Endothelial cell of umbilical vein (primary cell): ENCODE measurements at regions not wholly inside any gene's neighbourhood (a gene's known extent, or its start where the extent isn't known, plus 50 kb on each side); places are given as distances from the start of the nearest gene placed in this dataset.

Source experiments
- BruUV-seq: library from RNA; stranded (reverse); fragments of 400-500 nt; replicated peaks from 2 replicates; lab custom pipeline; 2021; lab: Mats Ljungman, UMichigan
- CTCF ChIA-PET: fragments of 300-600, 350-600 bp; sonication (Branson Sonifier 250); formaldehyde crosslinking; loops from one replicate; lab custom pipeline; 2021; ENCODE audit warnings: antibody characterized with exemption, inconsistent platforms; lab: Charles Lee
- POLR2A ChIA-PET: fragments of 300-600, 350-600 bp; sonication (Branson Sonifier 250); formaldehyde crosslinking; loops from one replicate; lab custom pipeline; 2021; ENCODE audit warnings: antibody characterized with exemption, inconsistent platforms; lab: Charles Lee
- DNase-seq: peaks from one replicate; pipeline ENCODE4 v3.0.0-alpha.2; 2011; ENCODE audit warnings: low read depth, low spot score
- FAIRE-seq: peaks from 2 replicates; lab custom pipeline; 2011; peaks lifted over from hg19 to GRCh38; lab: Jason Lieb, UNC
- H2AFZ ChIP-seq: 2 replicates; pipeline ENCODE4 v1.6.0; 2012; ENCODE audit warnings: low read depth, low read length, control low read depth, inconsistent platforms
- H3K27ac ChIP-seq: 2 replicates; pipeline ENCODE4 v1.5.1; 2011; ENCODE audit warnings: low read depth, mild to moderate bottlenecking, control low read depth, low read length, moderate library complexity; ENCODE audit not compliant: insufficient read depth
- H3K27me3 ChIP-seq, 2 experiments: 2 replicates each; pipeline versions ENCODE4 v1.6.0 to v1.6.1; 2011; ENCODE audit warnings: low read length in 2 of 2, mixed read lengths in 1 of 2; ENCODE audit not compliant: control insufficient read depth in 2 of 2, insufficient read depth in 2 of 2
- H3K36me3 ChIP-seq, 2 experiments: 2 replicates in 1 of 2; 3 replicates in 1 of 2; pipeline ENCODE4 v1.5.1; 2011; ENCODE audit warnings: low read length in 2 of 2, mild to moderate bottlenecking in 1 of 2, moderate library complexity in 1 of 2; ENCODE audit not compliant: control insufficient read depth in 2 of 2, insufficient read depth in 2 of 2; ENCODE audit errors: extremely low read depth in 1 of 2
- H3K4me1 ChIP-seq: 3 replicates; pipeline ENCODE4 v1.5.1; 2011; ENCODE audit warnings: mild to moderate bottlenecking, low read length; ENCODE audit not compliant: control insufficient read depth, insufficient read depth; ENCODE audit errors: extremely low read depth
- H3K4me2 ChIP-seq: 2 replicates; pipeline ENCODE4 v1.6.1; 2011; ENCODE audit warnings: low read length, control low read depth, mixed read lengths; ENCODE audit not compliant: insufficient read depth
- H3K4me3 ChIP-seq, 3 experiments: fragments of 200-600 bp in 1 of 3; sonication (generic), shearing (Covaris generic) in 1 of 3; replicated peaks in 1 of 3; 2 replicates each; pipeline ENCODE4 v1.5.1; 2011 to 2016; ENCODE audit warnings: control low read depth in 3 of 3, low read length in 3 of 3, mild to moderate bottlenecking in 2 of 3, inconsistent platforms in 1 of 3, low read depth in 1 of 3, moderate library complexity in 1 of 3; ENCODE audit not compliant: insufficient read depth in 1 of 3
- H3K79me2 ChIP-seq: 2 replicates; pipeline ENCODE4 v1.6.0; 2012; ENCODE audit warnings: low read length, inconsistent platforms; ENCODE audit not compliant: control insufficient read depth, insufficient read depth
- H3K9ac ChIP-seq: replicated peaks from 2 replicates; pipeline ENCODE3; 2011; ENCODE audit warnings: low read length, control low read depth; ENCODE audit not compliant: insufficient read depth; ENCODE audit errors: extremely low read depth
- H3K9me1 ChIP-seq: replicated peaks from 3 replicates; pipeline ENCODE4 v1.6.0; 2011; ENCODE audit warnings: mild to moderate bottlenecking, low read length; ENCODE audit not compliant: control insufficient read depth, insufficient read depth; ENCODE audit errors: extremely low read depth
- H3K9me3 ChIP-seq: replicated peaks from 2 replicates; pipeline ENCODE4 v1.5.1; 2012; ENCODE audit warnings: low read length, inconsistent platforms; ENCODE audit not compliant: control insufficient read depth, insufficient read depth
- H4K20me1 ChIP-seq: replicated peaks from 2 replicates; pipeline ENCODE3; 2011; ENCODE audit warnings: mild to moderate bottlenecking, low read length; ENCODE audit not compliant: control insufficient read depth, insufficient read depth; ENCODE audit errors: extremely low read depth
- EZH2 ChIP-seq: IDR thresholded peaks from 2 replicates; pipeline ENCODE4 v1.6.1; 2012; ENCODE audit warnings: borderline replicate concordance, low read depth, mild to moderate bottlenecking, moderate library complexity, low read length, inconsistent platforms; ENCODE audit not compliant: severe bottlenecking
- FOS ChIP-seq: IDR thresholded peaks from 2 replicates; pipeline ENCODE4 v1.6.1; 2011; ENCODE audit warnings: mild to moderate bottlenecking, low read length, moderate library complexity, borderline replicate concordance; ENCODE audit not compliant: insufficient read depth
- GATA2 ChIP-seq: IDR thresholded peaks from 2 replicates; pipeline ENCODE4 v1.7.0; 2011; ENCODE audit warnings: low read depth, mild to moderate bottlenecking, moderate library complexity, mixed read lengths, low read length; ENCODE audit not compliant: insufficient read length, insufficient read depth
- JUN ChIP-seq: IDR thresholded peaks from 2 replicates; pipeline ENCODE4 v1.6.1; 2011; ENCODE audit warnings: borderline replicate concordance, low read depth; ENCODE audit not compliant: insufficient read length, insufficient read depth
- MYC ChIP-seq: IDR thresholded peaks from one replicate; pipeline ENCODE4 v1.6.1; 2011; ENCODE audit warnings: mild to moderate bottlenecking, low read depth, low read length
- POLR2A ChIP-seq: IDR thresholded peaks from 2 replicates; pipeline ENCODE4 v1.6.1; 2012; ENCODE audit warnings: low read depth, mild to moderate bottlenecking, control low read depth, low read length
- POLR2AphosphoS5 ChIP-seq: IDR thresholded peaks from 2 replicates; pipeline ENCODE4 v1.6.1; 2012; ENCODE audit warnings: low read depth, mild to moderate bottlenecking, control low read depth, low read length, moderate library complexity; ENCODE audit not compliant: insufficient read depth
- dilution Hi-C: fragments of 300-500 bp; cut with MboI; formaldehyde crosslinking; loops from one replicate; pipeline ENCODE4 v1.15.0; 2019; ENCODE audit warnings: low sequenced_read_pairs; ENCODE audit not compliant: extremely low pct_ligation_motif_present
- intact Hi-C: fragments of 100-400 bp; cut with micrococcal nuclease; formaldehyde crosslinking; loops from one replicate; pipeline ENCODE4 v1.10.0; 2022
- TF ChIP-seq, protein P1 (sequence below), 2 donors: IDR thresholded peaks; 1 replicate in 1 of 2; 2 replicates in 1 of 2; pipeline ENCODE4 v1.5.1; 2011; ENCODE audit warnings: low read length in 2 of 2, mild to moderate bottlenecking in 2 of 2, moderate library complexity in 2 of 2, control low read depth in 1 of 2, inconsistent platforms in 1 of 2, low read depth in 1 of 2; ENCODE audit not compliant: insufficient read depth in 1 of 2; ENCODE audit errors: extremely low read depth in 1 of 2
- TF ChIP-seq, protein P2 (sequence below): IDR thresholded peaks from 2 replicates; pipeline ENCODE4 v1.6.1; 2011; ENCODE audit not compliant: insufficient read depth, insufficient read length

DNA sequence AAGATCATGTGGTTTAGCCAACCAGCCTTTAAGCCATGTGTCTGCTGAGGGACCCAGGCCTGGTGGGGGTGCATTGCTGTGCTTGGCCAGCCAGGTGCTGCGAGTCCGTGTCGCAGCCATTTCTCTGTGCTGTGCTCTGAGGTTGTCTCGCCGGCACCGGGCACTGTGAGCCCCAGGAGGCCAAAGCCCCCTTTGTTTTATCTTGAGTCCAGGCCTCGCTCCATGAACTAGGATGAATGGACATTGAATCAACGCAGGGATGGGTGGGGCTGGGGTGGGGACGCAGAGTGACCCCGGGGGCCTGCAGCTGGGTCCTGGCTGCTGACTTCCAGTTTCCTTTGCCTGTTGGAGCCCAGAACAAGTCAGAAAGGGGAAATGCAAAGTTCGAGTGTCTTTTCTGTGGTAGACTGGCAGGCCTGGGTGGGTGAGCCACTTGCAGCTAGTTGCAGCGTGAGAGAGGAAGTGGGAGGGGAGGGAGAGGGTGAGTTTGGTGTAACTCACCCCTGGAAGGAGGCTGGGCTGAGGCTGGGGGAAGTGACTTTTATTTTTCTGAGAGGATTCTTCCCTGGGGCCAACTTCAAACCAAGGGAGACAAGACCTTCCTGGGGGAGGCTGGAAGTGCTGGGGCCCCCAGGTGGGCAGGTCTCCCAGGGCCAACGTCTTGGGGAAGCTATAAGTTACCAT, 324.7 kb downstream of the SEC14L1 start:
- dilution Hi-C loops (no loop called here), intact Hi-C loops (no loop called here)
- H2AFZ ChIP-seq = no peak overlapping the region
- peaks cover 25% of the 10 kb centered on the region for H3K79me2 ChIP-seq
- H4K20me1 ChIP-seq = no peaks in the 10 kb centered on the region
- H3K4me1 ChIP-seq = peaks cover 15% of the 10 kb centered on the region
- FAIRE-seq (peak; percentile 74), DNase-seq (peak; percentile 55)
- ChIA-PET POLR2A (no interaction called here), CTCF (interaction anchor here (0.8 to 1.9 kb wide), 3 partner anchors 11 to 65 kb away, joined by 4 to 10 read pairs (median 6); no protein-coding TSS in a partner anchor)
- no peaks in the 10 kb centered on the region for H3K27me3 ChIP-seq
- no peak overlapping the region for H3K27ac ChIP-seq
- no peaks in the 10 kb centered on the region for H3K36me3 ChIP-seq
- no peak overlapping the region for H3K4me2 ChIP-seq
- no peak overlapping the region for H3K4me3 ChIP-seq
- no peaks in the 10 kb centered on the region for H3K9me1 ChIP-seq
- H3K9me3 ChIP-seq = no peaks in the 10 kb centered on the region
- no TSS peak for BruUV-seq
- no peak for TF ChIP-seq FOS
- TF ChIP-seq EZH2 = no peak
- TF ChIP-seq POLR2A = no peak
- TF ChIP-seq GATA2 = no peak
- TF ChIP-seq POLR2AphosphoS5 = no peak
- TF ChIP-seq MYC = no peak
- no peak overlapping the region for H3K9ac ChIP-seq

DNA sequence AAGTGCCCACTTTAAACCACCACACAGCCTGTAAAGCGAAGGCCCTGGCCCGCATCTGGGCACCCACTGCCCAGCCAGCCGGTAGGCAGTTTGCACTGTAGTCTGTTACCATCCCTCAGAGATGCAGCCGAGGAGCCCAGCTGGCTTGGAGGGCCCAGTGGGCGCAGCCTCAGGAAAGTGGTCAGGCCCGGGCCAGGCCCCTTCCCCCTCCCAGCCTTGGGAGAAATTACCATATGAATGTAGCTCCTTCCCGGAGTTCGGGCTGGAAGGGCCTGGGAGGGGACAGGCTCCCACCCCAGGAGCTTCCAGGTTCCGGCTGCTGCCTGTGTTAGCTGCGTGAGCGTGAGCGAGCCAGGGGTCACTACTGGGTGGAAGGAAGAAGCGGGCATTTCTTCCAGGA, 325.4 kb downstream of the SEC14L1 start:
- Histone ChIP-seq H3K27me3 (no peaks in the 10 kb centered on the region), H3K27ac (no peak overlapping the region), H2AFZ (no peak overlapping the region), H4K20me1 (no peaks in the 10 kb centered on the region), H3K9me3 (no peaks in the 10 kb centered on the region), H3K9ac (no peak overlapping the region), H3K4me2 (no peak overlapping the region), H3K79me2 (peaks cover 23% of the 10 kb centered on the region), H3K4me3 (no peak overlapping the region), H3K4me1 (peaks cover 19% of the 10 kb centered on the region), H3K36me3 (no peaks in the 10 kb centered on the region), H3K9me1 (no peaks in the 10 kb centered on the region)
- intact Hi-C loops (no loop called here), dilution Hi-C loops (no loop called here)
- no peak for FAIRE-seq
- DNase-seq = no peak
- CTCF ChIA-PET = interaction anchor here (0.8 to 1.9 kb wide), 3 partner anchors 12 to 65 kb away, joined by 4 to 10 read pairs (median 6); no protein-coding TSS in a partner anchor
- BruUV-seq = no TSS peak
- no peak for TF ChIP-seq POLR2A
- TF ChIP-seq, protein P1, sequence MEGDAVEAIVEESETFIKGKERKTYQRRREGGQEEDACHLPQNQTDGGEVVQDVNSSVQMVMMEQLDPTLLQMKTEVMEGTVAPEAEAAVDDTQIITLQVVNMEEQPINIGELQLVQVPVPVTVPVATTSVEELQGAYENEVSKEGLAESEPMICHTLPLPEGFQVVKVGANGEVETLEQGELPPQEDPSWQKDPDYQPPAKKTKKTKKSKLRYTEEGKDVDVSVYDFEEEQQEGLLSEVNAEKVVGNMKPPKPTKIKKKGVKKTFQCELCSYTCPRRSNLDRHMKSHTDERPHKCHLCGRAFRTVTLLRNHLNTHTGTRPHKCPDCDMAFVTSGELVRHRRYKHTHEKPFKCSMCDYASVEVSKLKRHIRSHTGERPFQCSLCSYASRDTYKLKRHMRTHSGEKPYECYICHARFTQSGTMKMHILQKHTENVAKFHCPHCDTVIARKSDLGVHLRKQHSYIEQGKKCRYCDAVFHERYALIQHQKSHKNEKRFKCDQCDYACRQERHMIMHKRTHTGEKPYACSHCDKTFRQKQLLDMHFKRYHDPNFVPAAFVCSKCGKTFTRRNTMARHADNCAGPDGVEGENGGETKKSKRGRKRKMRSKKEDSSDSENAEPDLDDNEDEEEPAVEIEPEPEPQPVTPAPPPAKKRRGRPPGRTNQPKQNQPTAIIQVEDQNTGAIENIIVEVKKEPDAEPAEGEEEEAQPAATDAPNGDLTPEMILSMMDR (IDR thresholded peaks at IDR 0.05; ENCODE audit: extremely low read depth in 1 of 2, insufficient read depth in 1 of 2, low read depth in 1 of 2, low read length in 2 of 2) = no peak
- TF ChIP-seq GATA2 = no peak
- no peak for TF ChIP-seq POLR2AphosphoS5
- no peak for TF ChIP-seq EZH2
- no peak for TF ChIP-seq FOS
- TF ChIP-seq JUN = no peak
- TF ChIP-seq MYC = no peak
- TF ChIP-seq, protein P2, sequence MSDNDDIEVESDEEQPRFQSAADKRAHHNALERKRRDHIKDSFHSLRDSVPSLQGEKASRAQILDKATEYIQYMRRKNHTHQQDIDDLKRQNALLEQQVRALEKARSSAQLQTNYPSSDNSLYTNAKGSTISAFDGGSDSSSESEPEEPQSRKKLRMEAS = no peak
- POLR2A ChIA-PET = no interaction called here
